PC-3 (cell line): ENCODE measurements at regions not wholly inside any gene's neighbourhood (a gene's known extent, or its start where the extent isn't known, plus 50 kb on each side); places are given as distances from the start of the nearest gene placed in this dataset.
"Not testable (repeated sequence)": the region's sequence is repeated elsewhere in the genome, so short reads cannot be mapped to it uniquely, and the experiment has no call there.

Experiments
- ATAC-seq: fragments of 200-7000 bp; cut with Tn5 transposase; 2 replicates; pipeline ENCODE4 v1.9.1; 2020; ENCODE audit warnings: mild to moderate bottlenecking, moderate library complexity
- BruUV-seq: library from RNA; stranded (reverse); fragments of 400-500 nt; replicated peaks from 2 replicates; lab custom pipeline; 2021; lab: Mats Ljungman, UMichigan
- CTCF ChIA-PET: fragments of 300-600 bp; sonication (Branson Sonifier 250); formaldehyde crosslinking; loops from one replicate; lab custom pipeline; 2022; ENCODE audit warnings: antibody characterized with exemption; lab: Charles Lee
- POLR2A ChIA-PET: fragments of 300-600 bp; sonication (Branson Sonifier 250); formaldehyde crosslinking; loops from one replicate; lab custom pipeline; 2022; ENCODE audit warnings: antibody characterized with exemption; ENCODE audit not compliant: unreplicated experiment; lab: Charles Lee
- DNase-seq: peaks from one replicate; pipeline ENCODE4 v3.0.0-alpha.2; 2015
- H2AFZ ChIP-seq: fragments of 300-600 bp; sonication (generic); 2 replicates; pipeline ENCODE4 v1.6.0; 2016; ENCODE audit warnings: antibody characterized with exemption, low read length
- H3F3A ChIP-seq: fragments of 300-600 bp; sonication (generic); one replicate; pipeline ENCODE4 v1.6.0; 2017; ENCODE audit warnings: antibody characterized with exemption, low read length, control low read depth, mild to moderate bottlenecking; ENCODE audit not compliant: unreplicated experiment
- H3K27ac ChIP-seq: fragments of 300-600 bp; sonication (generic); 2 replicates; pipeline ENCODE4 v1.5.1; 2016; ENCODE audit warnings: mild to moderate bottlenecking, low read length
- H3K27me3 ChIP-seq: fragments of 300-600 bp; sonication (generic); 2 replicates; pipeline ENCODE4 v1.6.1; 2016; ENCODE audit warnings: low read length, mixed read lengths
- H3K36me3 ChIP-seq: fragments of 300-600 bp; sonication (generic); 2 replicates; pipeline ENCODE4 v1.6.1; 2016; ENCODE audit warnings: low read depth, mixed run types, low read length, mixed read lengths
- H3K4me1 ChIP-seq: fragments of 300-600 bp; sonication (generic); 2 replicates; pipeline ENCODE4 v1.5.1; 2016; ENCODE audit warnings: low read length; ENCODE audit not compliant: insufficient read depth
- H3K4me2 ChIP-seq: fragments of 300-600 bp; sonication (generic); 2 replicates; pipeline ENCODE4 v1.6.0; 2016; ENCODE audit warnings: low read length
- H3K4me3 ChIP-seq: fragments of 300-600 bp; sonication (generic); 2 replicates; pipeline ENCODE4 v1.5.1; 2016; ENCODE audit warnings: mild to moderate bottlenecking, low read length, mixed read lengths
- H3K79me2 ChIP-seq: fragments of 300-600 bp; sonication (generic); 2 replicates; pipeline ENCODE4 v1.6.1; 2017; ENCODE audit warnings: low read length, mixed read lengths
- H3K9ac ChIP-seq: fragments of 300-600 bp; sonication (generic); 2 replicates; pipeline ENCODE4 v1.6.0; 2016; ENCODE audit warnings: mild to moderate bottlenecking, low read length
- H3K9me2 ChIP-seq: fragments of 300-600 bp; sonication (generic); replicated peaks from 2 replicates; pipeline ENCODE4 v1.6.1; 2016; ENCODE audit warnings: mixed run types, low read length, mixed read lengths
- H3K9me3 ChIP-seq: fragments of 300-600 bp; sonication (generic); 2 replicates; pipeline ENCODE4 v1.6.1; 2016; ENCODE audit warnings: low read length, mixed read lengths
- H4K20me1 ChIP-seq: fragments of 300-600 bp; sonication (generic); 2 replicates; pipeline ENCODE4 v1.6.1; 2016; ENCODE audit warnings: low read length, mixed read lengths
- EZH2 ChIP-seq: fragments of 300-600 bp; sonication (generic); IDR thresholded peaks from one replicate; pipeline ENCODE4 v1.6.1; 2017; ENCODE audit warnings: antibody characterized with exemption, mild to moderate bottlenecking, low read length; ENCODE audit not compliant: unreplicated experiment
- EZH2phosphoT487 ChIP-seq: fragments of 300-600 bp; sonication (generic); IDR thresholded peaks from 2 replicates; pipeline ENCODE4 v1.6.1; 2018; ENCODE audit warnings: mild to moderate bottlenecking, antibody characterized with exemption, low read length, borderline replicate concordance
- intact Hi-C: fragments of 100-400 bp; cut with micrococcal nuclease; formaldehyde crosslinking; loops from 2 replicates; pipeline ENCODE4 v1.9.0; 2023
- TF ChIP-seq, protein P1 (sequence below): fragments of 300-600 bp; sonication (generic); conservative IDR thresholded peaks from 2 replicates; pipeline ENCODE4 v1.5.1; 2017; ENCODE audit warnings: antibody characterized with exemption, low read depth, mild to moderate bottlenecking, low read length

DNA sequence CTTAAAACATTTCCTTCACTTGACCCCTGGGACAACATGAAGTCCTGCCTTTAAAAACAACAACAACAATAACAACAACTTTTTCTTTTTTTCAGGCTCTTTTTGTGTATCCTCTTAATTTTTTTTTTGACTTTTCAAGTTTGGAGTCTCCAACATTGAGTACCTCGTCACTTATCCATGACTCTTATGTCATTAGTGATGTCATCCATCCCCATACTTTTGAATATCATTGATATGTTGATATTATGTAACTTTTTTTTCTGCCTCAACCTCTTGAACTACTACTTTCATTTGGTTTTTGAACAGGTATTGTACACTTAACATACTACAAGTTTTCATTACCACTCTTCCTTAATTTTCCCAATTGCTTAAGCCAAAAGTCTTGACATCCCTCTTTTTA is 143.0 kb upstream of the ATXN7L3B start:
- no peak overlapping the region for H3K4me2 ChIP-seq
- H4K20me1 ChIP-seq: no peaks in the 10 kb centered on the region
- no TSS peak for BruUV-seq
- no peaks in the 10 kb centered on the region for H3K79me2 ChIP-seq
- no peaks in the 10 kb centered on the region for H3K36me3 ChIP-seq
- H3K9ac ChIP-seq: no peak overlapping the region
- ChIA-PET CTCF (no interaction called here), POLR2A (no interaction called here)
- no peak overlapping the region for H3K4me3 ChIP-seq
- peaks cover 3% of the 10 kb centered on the region for H3F3A ChIP-seq
- no peak overlapping the region for H3K27ac ChIP-seq
- peaks cover 12% of the 10 kb centered on the region for H3K4me1 ChIP-seq
- intact Hi-C loops: no loop called here
- no peaks in the 10 kb centered on the region for H3K27me3 ChIP-seq
- H3K9me2 ChIP-seq: no peaks in the 10 kb centered on the region
- H3K9me3 ChIP-seq: no peaks in the 10 kb centered on the region
- no peak overlapping the region for H2AFZ ChIP-seq
- TF ChIP-seq, protein P1, sequence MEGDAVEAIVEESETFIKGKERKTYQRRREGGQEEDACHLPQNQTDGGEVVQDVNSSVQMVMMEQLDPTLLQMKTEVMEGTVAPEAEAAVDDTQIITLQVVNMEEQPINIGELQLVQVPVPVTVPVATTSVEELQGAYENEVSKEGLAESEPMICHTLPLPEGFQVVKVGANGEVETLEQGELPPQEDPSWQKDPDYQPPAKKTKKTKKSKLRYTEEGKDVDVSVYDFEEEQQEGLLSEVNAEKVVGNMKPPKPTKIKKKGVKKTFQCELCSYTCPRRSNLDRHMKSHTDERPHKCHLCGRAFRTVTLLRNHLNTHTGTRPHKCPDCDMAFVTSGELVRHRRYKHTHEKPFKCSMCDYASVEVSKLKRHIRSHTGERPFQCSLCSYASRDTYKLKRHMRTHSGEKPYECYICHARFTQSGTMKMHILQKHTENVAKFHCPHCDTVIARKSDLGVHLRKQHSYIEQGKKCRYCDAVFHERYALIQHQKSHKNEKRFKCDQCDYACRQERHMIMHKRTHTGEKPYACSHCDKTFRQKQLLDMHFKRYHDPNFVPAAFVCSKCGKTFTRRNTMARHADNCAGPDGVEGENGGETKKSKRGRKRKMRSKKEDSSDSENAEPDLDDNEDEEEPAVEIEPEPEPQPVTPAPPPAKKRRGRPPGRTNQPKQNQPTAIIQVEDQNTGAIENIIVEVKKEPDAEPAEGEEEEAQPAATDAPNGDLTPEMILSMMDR: no peak
- TF ChIP-seq EZH2 (no peak), EZH2phosphoT487 (no peak)
- DNase-seq (no peak), ATAC-seq (no peak)

GRCh38 chr12:74401035-74401434 is 136.6 kb upstream of the ATXN7L3B start:
- Histone ChIP-seq H3K4me3 (no peak overlapping the region), H3K9me3 (no peaks in the 10 kb centered on the region), H3K27me3 (no peaks in the 10 kb centered on the region), H3K9me2 (no peaks in the 10 kb centered on the region), H3K79me2 (no peaks in the 10 kb centered on the region), H2AFZ (no peak overlapping the region), H3K4me1 (peaks cover 10% of the 10 kb centered on the region), H3K27ac (no peak overlapping the region), H4K20me1 (no peaks in the 10 kb centered on the region), H3K36me3 (no peaks in the 10 kb centered on the region), H3F3A (no peaks in the 10 kb centered on the region), H3K9ac (no peak overlapping the region), H3K4me2 (no peak overlapping the region)
- CTCF ChIA-PET: interaction anchor here (0.6 kb wide), 1 partner anchor 9 kb away, joined by 11 read pairs; no protein-coding TSS in a partner anchor
- DNase-seq (peak; percentile 40), ATAC-seq (no peak)
- BruUV-seq: no TSS peak
- no peak for TF ChIP-seq EZH2
- no peak for TF ChIP-seq EZH2phosphoT487
- TF ChIP-seq, protein P1: no peak
- intact Hi-C loops: loop anchor here (5.0 kb wide), 1 partner anchor 64 kb away; no protein-coding TSS in a partner anchor
- POLR2A ChIA-PET: no interaction called here

- peaks cover 10% of the 10 kb centered on the region for H3K4me1 ChIP-seq
- CTCF ChIA-PET: no interaction called here
- no peak overlapping the region for H3K9ac ChIP-seq
- no peaks in the 10 kb centered on the region for H3F3A ChIP-seq
- peak overlapping the region; percentile 67 for H3K27ac ChIP-seq
- intact Hi-C loops: loop anchor here (5.0 kb wide), 1 partner anchor 65 kb away; no protein-coding TSS in a partner anchor
- TF ChIP-seq, protein P1: no peak
- TF ChIP-seq EZH2phosphoT487 (no peak), EZH2 (no peak)
- H4K20me1 ChIP-seq: no peaks in the 10 kb centered on the region
- peak; percentile 33 for ATAC-seq
- no peaks in the 10 kb centered on the region for H3K79me2 ChIP-seq
- no peak overlapping the region for H3K4me3 ChIP-seq
- peak overlapping the region; percentile 56 for H3K4me2 ChIP-seq
- no peaks in the 10 kb centered on the region for H3K27me3 ChIP-seq
- POLR2A ChIA-PET: no interaction called here
- no peaks in the 10 kb centered on the region for H3K36me3 ChIP-seq
- no peaks in the 10 kb centered on the region for H3K9me2 ChIP-seq
- H2AFZ ChIP-seq: no peak overlapping the region
- no peaks in the 10 kb centered on the region for H3K9me3 ChIP-seq
- TSS peak; percentile 40 for BruUV-seq
- DNase-seq: no peak
These were observed 135.7 kb upstream of the ATXN7L3B start for GRCh38 chr12:74401966-74402365.

DNA sequence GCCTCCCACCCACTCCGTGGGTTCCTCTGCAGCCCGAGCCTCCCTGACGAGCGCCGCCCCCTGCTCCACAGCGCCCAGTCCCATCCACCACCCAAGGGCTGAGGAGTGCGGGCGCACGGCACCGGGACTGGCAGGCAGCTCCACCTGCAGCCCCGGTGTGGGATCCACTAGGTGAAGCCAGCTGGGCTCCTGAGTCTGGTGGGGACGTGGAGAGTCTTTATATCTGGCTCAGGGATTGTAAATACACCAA is 134.5 kb upstream of the ATXN7L3B start:
- H3K36me3 ChIP-seq, H4K20me1 ChIP-seq, H3K4me3 ChIP-seq, H3K9me3 ChIP-seq, H3K4me1 ChIP-seq, H3F3A ChIP-seq, H3K4me2 ChIP-seq, H3K27me3 ChIP-seq, POLR2A ChIA-PET, H2AFZ ChIP-seq, DNase-seq, CTCF ChIA-PET, H3K9ac ChIP-seq, BruUV-seq, H3K27ac ChIP-seq, ATAC-seq, H3K79me2 ChIP-seq, H3K9me2 ChIP-seq: not testable (repeated sequence)
- intact Hi-C loops: loop anchor here (5.0 kb wide), 1 partner anchor 66 kb away; no protein-coding TSS in a partner anchor
